ENCODE measurements at regions not wholly inside any gene's neighbourhood (a gene's known extent, or its start where the extent isn't known, plus 50 kb on each side); places are given as distances from the start of the nearest gene placed in this dataset.

DNA sequence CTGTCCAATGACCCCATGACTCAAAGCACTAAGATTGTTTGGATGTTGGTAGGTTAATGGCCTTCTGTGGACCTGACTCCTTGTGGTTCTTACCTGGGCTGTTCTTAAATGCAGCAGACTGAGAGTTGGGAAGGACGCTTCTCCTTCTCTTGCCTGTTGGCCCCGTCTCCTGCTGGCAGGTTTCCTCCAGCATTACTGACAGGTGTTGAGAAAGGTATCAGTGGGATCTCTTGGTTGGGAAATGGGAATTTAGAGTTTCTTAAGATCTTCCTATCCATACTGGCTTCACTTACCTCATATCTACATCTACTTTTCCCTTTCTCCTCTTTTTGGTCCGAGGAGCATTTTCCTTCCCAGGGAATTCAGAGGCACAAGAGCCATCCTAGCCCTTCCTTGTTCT, 57.9 kb downstream of the TET3 start:
- H2AFZ ChIP-seq (ENCODE audit: low read depth, low read length) = no peak overlapping the region
- Mint-ChIP-seq H3K9me3 (ENCODE audit: unreplicated experiment) (no peaks in the 10 kb centered on the region), H3K4me1 (ENCODE audit: low read depth, unreplicated experiment) (peaks cover 41% of the 10 kb centered on the region), H3K4me3 (ENCODE audit: unreplicated experiment) (no peak overlapping the region), H3K36me3 (ENCODE audit: low read depth, unreplicated experiment) (peaks cover 19% of the 10 kb centered on the region), H3K27me3 (ENCODE audit: low read depth, unreplicated experiment) (no peaks in the 10 kb centered on the region), H3K27ac (ENCODE audit: unreplicated experiment) (no peak overlapping the region)
- no peaks in the 10 kb centered on the region for H3K9me3 ChIP-seq (ENCODE audit: insufficient read depth, low read depth, low read length)
- no peak overlapping the region for H3K4me3 ChIP-seq (ENCODE audit: insufficient read depth, low read depth, low read length)
- peaks cover 36% of the 10 kb centered on the region for H3K79me2 ChIP-seq (ENCODE audit: insufficient read depth, low read length)
- no peak overlapping the region for H3K27ac ChIP-seq (ENCODE audit: low read depth, low read length)
- H3K9ac ChIP-seq (ENCODE audit: low read length) = no peak overlapping the region
- no peak for TF ChIP-seq EZH2 (IDR thresholded peaks at IDR 0.05; ENCODE audit: insufficient read depth, low read length)
- TF ChIP-seq, protein P1, sequence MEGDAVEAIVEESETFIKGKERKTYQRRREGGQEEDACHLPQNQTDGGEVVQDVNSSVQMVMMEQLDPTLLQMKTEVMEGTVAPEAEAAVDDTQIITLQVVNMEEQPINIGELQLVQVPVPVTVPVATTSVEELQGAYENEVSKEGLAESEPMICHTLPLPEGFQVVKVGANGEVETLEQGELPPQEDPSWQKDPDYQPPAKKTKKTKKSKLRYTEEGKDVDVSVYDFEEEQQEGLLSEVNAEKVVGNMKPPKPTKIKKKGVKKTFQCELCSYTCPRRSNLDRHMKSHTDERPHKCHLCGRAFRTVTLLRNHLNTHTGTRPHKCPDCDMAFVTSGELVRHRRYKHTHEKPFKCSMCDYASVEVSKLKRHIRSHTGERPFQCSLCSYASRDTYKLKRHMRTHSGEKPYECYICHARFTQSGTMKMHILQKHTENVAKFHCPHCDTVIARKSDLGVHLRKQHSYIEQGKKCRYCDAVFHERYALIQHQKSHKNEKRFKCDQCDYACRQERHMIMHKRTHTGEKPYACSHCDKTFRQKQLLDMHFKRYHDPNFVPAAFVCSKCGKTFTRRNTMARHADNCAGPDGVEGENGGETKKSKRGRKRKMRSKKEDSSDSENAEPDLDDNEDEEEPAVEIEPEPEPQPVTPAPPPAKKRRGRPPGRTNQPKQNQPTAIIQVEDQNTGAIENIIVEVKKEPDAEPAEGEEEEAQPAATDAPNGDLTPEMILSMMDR (IDR thresholded peaks at IDR 0.05; ENCODE audit: insufficient read depth, low read depth, low read length) = no peak
- FAIRE-seq = no peak
- no peaks in the 10 kb centered on the region for H3K4me1 ChIP-seq (ENCODE audit: insufficient read depth, low read length)
- H3K36me3 ChIP-seq (ENCODE audit: insufficient read depth, low read length) = no peaks in the 10 kb centered on the region
- DNase-seq (ENCODE audit: low read depth) = no peak
- no peak overlapping the region for H3K4me2 ChIP-seq (ENCODE audit: low read length)
- H3K27me3 ChIP-seq (ENCODE audit: insufficient read depth, low read length) = no peaks in the 10 kb centered on the region
- H4K20me1 ChIP-seq (ENCODE audit: insufficient read depth, low read length) = peaks cover 76% of the 10 kb centered on the region

DNA sequence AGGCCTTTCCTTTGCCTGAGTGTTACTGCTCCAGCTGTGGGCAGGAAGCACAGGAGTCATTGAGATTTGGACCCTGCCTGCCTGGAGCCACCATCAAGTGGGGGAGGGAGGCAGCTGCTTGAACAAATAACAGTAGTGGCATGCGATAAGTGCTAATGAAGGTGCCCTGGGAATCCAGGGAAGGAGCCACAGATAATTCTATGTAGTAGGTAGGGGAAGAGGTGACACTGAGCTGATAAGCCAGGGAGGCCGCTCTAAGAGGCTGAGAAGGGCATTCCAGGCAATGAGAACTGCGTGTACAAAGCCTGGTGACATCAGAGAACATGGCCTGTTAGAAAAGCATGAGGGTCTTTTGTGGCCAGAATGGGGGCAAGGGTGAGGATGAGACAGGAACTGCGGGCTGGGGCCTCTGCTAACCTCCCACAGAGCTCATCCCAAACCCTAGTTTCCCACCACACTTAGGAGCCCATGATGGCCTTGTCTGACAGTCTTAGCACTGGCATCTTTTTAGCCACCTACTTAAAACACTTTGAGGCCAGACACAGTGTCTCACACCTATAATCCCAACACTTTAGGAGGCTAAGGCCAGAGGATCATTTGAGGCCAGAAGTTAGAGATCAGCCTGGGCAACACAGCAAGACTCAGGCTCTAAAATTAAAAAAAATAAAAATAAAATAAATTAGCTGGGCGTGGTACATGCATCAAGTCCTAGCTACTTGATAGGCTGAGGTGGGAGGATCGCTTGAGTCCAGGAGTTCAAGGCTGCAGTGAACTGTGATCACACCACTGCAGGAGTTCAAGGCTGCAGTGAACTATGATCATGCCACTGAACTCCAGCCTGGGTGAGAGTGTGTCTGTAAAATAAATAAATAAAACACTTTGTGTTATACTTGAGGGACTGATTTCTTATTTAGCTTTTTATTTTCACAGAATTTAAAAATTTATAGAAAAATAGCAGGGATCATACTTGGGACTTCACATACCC, 58.9 kb downstream of the TET3 start:
- Mint-ChIP-seq H3K4me1 (ENCODE audit: low read depth, unreplicated experiment) (peaks cover 32% of the 10 kb centered on the region), H3K27me3 (ENCODE audit: low read depth, unreplicated experiment) (no peaks in the 10 kb centered on the region), H3K36me3 (ENCODE audit: low read depth, unreplicated experiment) (peaks cover 29% of the 10 kb centered on the region), H3K4me3 (ENCODE audit: unreplicated experiment) (no peak overlapping the region), H3K27ac (ENCODE audit: unreplicated experiment) (no peak overlapping the region), H3K9me3 (ENCODE audit: unreplicated experiment) (no peaks in the 10 kb centered on the region)
- no peak overlapping the region for H3K9ac ChIP-seq (ENCODE audit: low read length)
- TF ChIP-seq, protein P1 (IDR thresholded peaks at IDR 0.05; ENCODE audit: insufficient read depth, low read depth, low read length) = no peak
- no peak for TF ChIP-seq EZH2 (IDR thresholded peaks at IDR 0.05; ENCODE audit: insufficient read depth, low read length)
- no peak overlapping the region for H3K27ac ChIP-seq (ENCODE audit: low read depth, low read length)
- H2AFZ ChIP-seq (ENCODE audit: low read depth, low read length) = no peak overlapping the region
- no peak overlapping the region for H3K4me3 ChIP-seq (ENCODE audit: insufficient read depth, low read depth, low read length)
- H3K4me1 ChIP-seq (ENCODE audit: insufficient read depth, low read length) = no peaks in the 10 kb centered on the region
- no peaks in the 10 kb centered on the region for H3K27me3 ChIP-seq (ENCODE audit: insufficient read depth, low read length)
- no peaks in the 10 kb centered on the region for H3K9me3 ChIP-seq (ENCODE audit: insufficient read depth, low read depth, low read length)
- H3K36me3 ChIP-seq (ENCODE audit: insufficient read depth, low read length) = peaks cover under 1% of the 10 kb centered on the region
- FAIRE-seq (no peak), DNase-seq (ENCODE audit: low read depth) (no peak)
- no peak overlapping the region for H3K4me2 ChIP-seq (ENCODE audit: low read length)
- peaks cover 72% of the 10 kb centered on the region for H4K20me1 ChIP-seq (ENCODE audit: insufficient read depth, low read length)
- H3K79me2 ChIP-seq (ENCODE audit: insufficient read depth, low read length) = peaks cover 28% of the 10 kb centered on the region

DNA sequence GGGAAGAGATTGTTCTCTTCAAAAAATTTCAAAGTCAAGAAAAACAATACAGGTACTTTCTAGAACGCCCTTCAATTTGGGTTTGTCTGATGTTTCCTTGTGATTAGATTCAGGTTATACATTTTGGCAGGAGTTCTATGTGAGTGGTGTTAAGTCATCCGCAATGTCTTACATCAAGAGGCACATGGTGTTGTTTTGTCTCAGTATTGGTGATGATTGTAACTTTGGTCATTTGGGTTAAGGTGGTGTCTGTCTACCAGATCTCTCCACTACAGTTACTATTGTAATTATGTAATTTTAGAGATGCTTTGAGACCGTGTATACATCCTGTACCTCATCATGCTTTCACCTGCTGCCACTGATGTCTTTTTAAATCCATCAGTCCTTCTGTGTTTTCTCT, 60.3 kb downstream of the TET3 start:
- peaks cover 25% of the 10 kb centered on the region for H3K79me2 ChIP-seq (ENCODE audit: insufficient read depth, low read length)
- H3K4me1 ChIP-seq (ENCODE audit: insufficient read depth, low read length) = no peaks in the 10 kb centered on the region
- H3K36me3 ChIP-seq (ENCODE audit: insufficient read depth, low read length) = peaks cover 2% of the 10 kb centered on the region
- FAIRE-seq (no peak), DNase-seq (ENCODE audit: low read depth) (no peak)
- no peak overlapping the region for H3K4me2 ChIP-seq (ENCODE audit: low read length)
- H3K9ac ChIP-seq (ENCODE audit: low read length) = no peak overlapping the region
- H4K20me1 ChIP-seq (ENCODE audit: insufficient read depth, low read length) = peaks cover 72% of the 10 kb centered on the region
- H2AFZ ChIP-seq (ENCODE audit: low read depth, low read length) = no peak overlapping the region
- no peaks in the 10 kb centered on the region for H3K9me3 ChIP-seq (ENCODE audit: insufficient read depth, low read depth, low read length)
- no peak overlapping the region for H3K27ac ChIP-seq (ENCODE audit: low read depth, low read length)
- no peak overlapping the region for H3K4me3 Mint-ChIP-seq (ENCODE audit: unreplicated experiment)
- no peaks in the 10 kb centered on the region for H3K27me3 Mint-ChIP-seq (ENCODE audit: low read depth, unreplicated experiment)
- TF ChIP-seq, protein P1 (IDR thresholded peaks at IDR 0.05; ENCODE audit: insufficient read depth, low read depth, low read length) = no peak
- TF ChIP-seq EZH2 (IDR thresholded peaks at IDR 0.05; ENCODE audit: insufficient read depth, low read length) = no peak
- peaks cover 26% of the 10 kb centered on the region for H3K36me3 Mint-ChIP-seq (ENCODE audit: low read depth, unreplicated experiment)
- peaks cover 33% of the 10 kb centered on the region for H3K4me1 Mint-ChIP-seq (ENCODE audit: low read depth, unreplicated experiment)
- no peak overlapping the region for H3K27ac Mint-ChIP-seq (ENCODE audit: unreplicated experiment)
- no peaks in the 10 kb centered on the region for H3K9me3 Mint-ChIP-seq (ENCODE audit: unreplicated experiment)
- no peak overlapping the region for H3K4me3 ChIP-seq (ENCODE audit: insufficient read depth, low read depth, low read length)
- no peaks in the 10 kb centered on the region for H3K27me3 ChIP-seq (ENCODE audit: insufficient read depth, low read length)

All from astrocyte (in vitro differentiated cells and primary cell).